ENCODE measurements at regions not wholly inside any gene's neighbourhood (a gene's known extent, or its start where the extent isn't known, plus 50 kb on each side); places are given as distances from the start of the nearest gene placed in this dataset.
"Not testable (repeated sequence)": the region's sequence is repeated elsewhere in the genome, so short reads cannot be mapped to it uniquely, and the experiment has no call there.

GRCh38 chr7:149682038-149682437 lies 91.3 kb downstream of the ZNF467 start:
- DNase-seq = no peak

- no peak for DNase-seq
Measured at GRCh38 chr7:149681274-149681673, 92.1 kb downstream of the ZNF467 start.

- no peak for DNase-seq
Measured at GRCh38 chr7:149680331-149681025, 92.9 kb downstream of the ZNF467 start.

GRCh38 chr7:149674728-149675385 lies 98.5 kb downstream of the ZNF467 start:
- DNase-seq = not testable (repeated sequence)

GRCh38 chr7:149673006-149673405 lies 100.4 kb downstream of the ZNF467 start:
- no peak for DNase-seq

- no peak for DNase-seq
Measured at GRCh38 chr7:149670288-149670687, 103.1 kb downstream of the ZNF467 start.

GRCh38 chr7:149669121-149669818 lies 104.1 kb downstream of the ZNF467 start:
- DNase-seq = peak; percentile 15

- DNase-seq = no peak
Measured at GRCh38 chr7:149666360-149666945, 106.9 kb downstream of the ZNF467 start.

GRCh38 chr7:149665618-149666017 lies 107.8 kb downstream of the ZNF467 start:
- not testable (repeated sequence) for DNase-seq

- DNase-seq = no peak
Measured at GRCh38 chr7:149664666-149665065, 108.7 kb downstream of the ZNF467 start.

- no peak for DNase-seq
Measured at GRCh38 chr7:149664176-149664575, 109.2 kb downstream of the ZNF467 start.

GRCh38 chr7:149662591-149663095 lies 110.7 kb downstream of the ZNF467 start:
- DNase-seq = peak; percentile 60

- no peak for DNase-seq
Measured at GRCh38 chr7:149655784-149656183, 117.6 kb downstream of the ZNF467 start.

GRCh38 chr7:149654588-149654987 lies 118.8 kb downstream of the ZNF467 start:
- DNase-seq = no peak

- DNase-seq = not testable (repeated sequence)
Measured at GRCh38 chr7:149650190-149650589, 123.2 kb downstream of the ZNF467 start.

- no peak for DNase-seq
Measured at GRCh38 chr7:149644754-149645153, 128.6 kb downstream of the ZNF467 start.

- no peak for DNase-seq
Measured at GRCh38 chr7:149642589-149642988, 130.8 kb downstream of the ZNF467 start.

- DNase-seq = no peak
Measured at GRCh38 chr7:149638566-149639320, 134.6 kb downstream of the ZNF467 start.

GRCh38 chr7:149637911-149638565 lies 135.3 kb downstream of the ZNF467 start:
- DNase-seq = no peak

GRCh38 chr7:149635561-149636329 lies 137.6 kb downstream of the ZNF467 start:
- no peak for DNase-seq

All from CD4-positive, alpha-beta T cell treated with Interleukin-21 for 1 hour (primary cell).